ENCODE measurements at regions not wholly inside any gene's neighbourhood (a gene's known extent, or its start where the extent isn't known, plus 50 kb on each side); places are given as distances from the start of the nearest gene placed in this dataset.

DNA sequence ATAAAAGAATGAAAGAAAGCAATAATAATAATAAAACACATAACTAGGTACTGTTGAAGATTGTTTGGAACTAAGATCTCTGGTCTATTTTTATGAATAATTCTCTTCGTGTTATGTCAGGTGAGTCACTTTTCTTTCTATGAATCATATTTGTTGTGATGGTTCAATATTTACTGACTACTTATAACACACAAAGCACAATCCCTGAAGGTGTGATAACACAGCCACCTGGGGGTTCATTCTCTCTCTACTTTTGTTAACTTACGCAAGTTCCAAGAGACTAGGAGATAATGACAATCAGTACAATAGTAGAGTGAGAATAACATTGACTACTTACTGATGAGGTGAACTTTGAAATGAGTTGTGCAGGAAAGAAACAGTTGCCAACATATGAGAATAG is 149.9 kb downstream of the IBTK start:
- DNase-seq (ENCODE audit: low read depth): no peak
- TF ChIP-seq, protein P1, sequence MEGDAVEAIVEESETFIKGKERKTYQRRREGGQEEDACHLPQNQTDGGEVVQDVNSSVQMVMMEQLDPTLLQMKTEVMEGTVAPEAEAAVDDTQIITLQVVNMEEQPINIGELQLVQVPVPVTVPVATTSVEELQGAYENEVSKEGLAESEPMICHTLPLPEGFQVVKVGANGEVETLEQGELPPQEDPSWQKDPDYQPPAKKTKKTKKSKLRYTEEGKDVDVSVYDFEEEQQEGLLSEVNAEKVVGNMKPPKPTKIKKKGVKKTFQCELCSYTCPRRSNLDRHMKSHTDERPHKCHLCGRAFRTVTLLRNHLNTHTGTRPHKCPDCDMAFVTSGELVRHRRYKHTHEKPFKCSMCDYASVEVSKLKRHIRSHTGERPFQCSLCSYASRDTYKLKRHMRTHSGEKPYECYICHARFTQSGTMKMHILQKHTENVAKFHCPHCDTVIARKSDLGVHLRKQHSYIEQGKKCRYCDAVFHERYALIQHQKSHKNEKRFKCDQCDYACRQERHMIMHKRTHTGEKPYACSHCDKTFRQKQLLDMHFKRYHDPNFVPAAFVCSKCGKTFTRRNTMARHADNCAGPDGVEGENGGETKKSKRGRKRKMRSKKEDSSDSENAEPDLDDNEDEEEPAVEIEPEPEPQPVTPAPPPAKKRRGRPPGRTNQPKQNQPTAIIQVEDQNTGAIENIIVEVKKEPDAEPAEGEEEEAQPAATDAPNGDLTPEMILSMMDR (IDR thresholded peaks at IDR 0.05; ENCODE audit: low read depth, low read length, missing control alignments): no peak

DNA sequence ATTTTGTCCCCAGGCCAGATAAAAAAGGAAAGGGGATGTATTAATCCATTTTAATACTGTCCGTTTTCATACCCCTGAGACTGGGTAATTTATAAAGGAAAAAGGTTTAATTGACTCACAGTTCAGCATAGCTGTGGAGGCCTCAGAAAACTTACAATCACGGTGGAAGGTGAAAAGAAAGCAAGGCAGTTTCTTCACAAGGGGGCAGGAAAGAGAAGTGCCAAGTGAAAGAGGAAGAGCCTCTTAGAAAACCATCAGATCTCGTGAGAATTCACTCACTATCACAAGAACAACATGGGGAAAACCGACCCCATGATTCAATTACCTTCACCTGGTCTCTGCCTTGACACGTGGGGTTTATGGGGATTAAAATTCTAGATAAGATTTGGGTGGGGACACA is 152.5 kb downstream of the IBTK start:
- no peak for DNase-seq (ENCODE audit: low read depth)
- TF ChIP-seq, protein P1 (IDR thresholded peaks at IDR 0.05; ENCODE audit: low read depth, low read length, missing control alignments): no peak
- H3K4me3 ChIP-seq (ENCODE audit: low read depth, low read length): no peak overlapping the region

More for the DNA sequence above, 149.9 kb downstream of the IBTK start:
- H3K4me3 ChIP-seq (ENCODE audit: low read depth, low read length): no peak overlapping the region

DNA sequence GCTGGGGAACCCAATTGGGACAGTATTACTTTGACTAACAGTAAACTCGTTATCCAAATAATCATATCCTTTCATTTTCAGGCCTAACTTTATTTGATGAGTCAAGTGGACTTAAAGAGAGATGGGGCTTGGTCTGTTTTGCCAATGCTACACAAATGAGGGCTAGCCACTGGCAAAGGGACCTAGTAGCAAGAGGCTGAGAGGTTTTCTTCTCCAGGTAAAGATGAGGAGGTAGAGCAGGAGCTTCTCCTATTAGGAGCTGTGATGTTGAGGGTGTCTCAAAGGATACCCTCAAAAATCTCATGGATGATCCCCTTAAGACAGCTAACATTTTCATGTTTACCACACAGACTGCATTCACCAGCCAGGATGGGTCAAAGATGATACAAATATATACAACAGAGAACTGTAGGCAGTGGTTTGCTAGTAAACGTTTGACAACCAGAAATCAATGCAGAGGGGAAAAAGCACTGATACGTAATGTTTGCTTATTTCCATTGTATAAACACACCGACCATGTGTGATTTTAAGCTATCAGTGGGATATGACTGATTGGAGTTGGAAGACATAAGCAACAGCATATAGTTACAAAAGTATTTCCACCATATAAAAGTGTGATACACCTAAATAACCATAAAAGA is 153.3 kb downstream of the IBTK start:
- TF ChIP-seq, protein P1 (IDR thresholded peaks at IDR 0.05; ENCODE audit: low read depth, low read length, missing control alignments): no peak
- H3K4me3 ChIP-seq (ENCODE audit: low read depth, low read length): no peak overlapping the region
- DNase-seq (ENCODE audit: low read depth): no peak

DNA sequence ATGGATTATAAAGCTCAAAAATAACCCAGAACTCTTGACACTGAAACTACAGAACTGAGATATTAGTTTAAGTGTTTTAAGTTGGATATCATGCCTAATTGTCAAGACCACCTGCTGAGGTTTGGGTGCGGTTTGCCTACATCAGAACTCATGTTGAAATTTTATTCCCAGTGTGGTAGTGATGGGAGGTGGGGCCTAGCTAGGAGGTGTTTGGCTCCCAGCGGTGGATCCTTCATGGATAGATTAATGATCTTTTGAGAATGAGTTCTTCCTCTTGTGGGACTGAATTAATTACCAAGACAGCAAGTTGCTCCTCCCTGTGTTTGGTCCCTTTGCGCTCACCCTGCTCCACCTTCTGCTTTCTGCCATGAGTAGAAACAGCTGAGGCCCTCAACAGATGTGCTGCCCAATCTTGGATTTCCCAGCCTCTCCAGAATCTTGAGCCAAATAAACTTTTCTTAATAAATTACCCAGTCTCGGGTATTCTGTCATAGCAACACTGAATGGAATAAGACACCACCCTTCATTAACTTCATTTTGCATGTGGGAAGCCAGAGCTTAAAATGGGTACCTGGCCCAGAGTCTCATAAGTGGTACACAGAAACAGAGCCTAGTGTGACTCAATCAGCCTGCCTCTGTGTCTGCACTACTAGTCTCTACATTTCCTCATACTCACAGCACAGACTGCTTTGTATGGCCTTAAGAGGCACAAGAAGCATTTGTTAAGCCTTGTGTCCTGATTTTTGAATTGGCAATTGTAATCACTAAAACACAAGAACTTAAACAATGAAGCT is 158.4 kb downstream of the IBTK start:
- H3K4me3 ChIP-seq (ENCODE audit: low read depth, low read length): no peak overlapping the region
- no peak for DNase-seq (ENCODE audit: low read depth)
- TF ChIP-seq, protein P1 (IDR thresholded peaks at IDR 0.05; ENCODE audit: low read depth, low read length, missing control alignments): no peak

DNA sequence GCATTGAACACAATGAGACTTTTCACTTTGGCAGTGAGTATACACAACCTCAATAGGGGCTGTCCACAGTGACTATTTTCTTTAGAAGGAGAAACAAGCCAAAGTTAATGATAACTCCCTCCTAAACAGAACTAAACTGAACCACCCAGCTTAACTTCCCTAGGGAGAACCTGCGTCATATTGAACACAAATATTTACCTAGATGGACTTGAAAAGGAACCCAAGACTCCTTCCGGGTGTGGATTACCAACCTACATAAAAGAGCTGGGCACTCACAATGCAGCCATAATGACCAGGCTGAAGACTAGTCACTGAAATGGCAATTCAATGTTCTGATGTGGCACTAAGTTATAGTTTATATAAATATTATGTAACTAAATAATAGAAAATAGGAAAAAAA is 160.6 kb downstream of the IBTK start:
- no peak for DNase-seq (ENCODE audit: low read depth)
- no peak overlapping the region for H3K4me3 ChIP-seq (ENCODE audit: low read depth, low read length)
- TF ChIP-seq, protein P1 (IDR thresholded peaks at IDR 0.05; ENCODE audit: low read depth, low read length, missing control alignments): no peak

DNA sequence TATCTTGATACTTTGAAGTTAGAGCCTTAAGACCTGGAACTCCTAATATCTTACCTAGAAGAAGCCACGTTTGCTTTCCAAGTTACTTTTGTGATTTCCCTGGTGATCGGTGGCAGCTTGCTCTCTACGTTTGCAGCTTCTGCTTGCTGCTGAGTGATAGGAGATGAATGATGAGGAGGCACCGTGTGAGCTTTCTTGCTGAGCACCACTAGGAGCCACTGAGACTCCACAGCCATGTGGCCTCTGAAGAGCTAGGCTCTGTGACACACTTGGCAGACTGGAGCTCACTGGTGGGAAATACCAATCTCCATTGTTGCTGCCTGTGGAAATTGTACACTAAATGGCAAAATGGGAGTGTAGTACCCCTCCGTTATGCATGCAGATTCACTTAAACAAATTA is 161.8 kb downstream of the IBTK start:
- TF ChIP-seq, protein P1 (IDR thresholded peaks at IDR 0.05; ENCODE audit: low read depth, low read length, missing control alignments): no peak
- DNase-seq (ENCODE audit: low read depth): no peak
- H3K4me3 ChIP-seq (ENCODE audit: low read depth, low read length): no peak overlapping the region
